ENCODE measurements at regions not wholly inside any gene's neighbourhood (a gene's known extent, or its start where the extent isn't known, plus 50 kb on each side); places are given as distances from the start of the nearest gene placed in this dataset.

GRCh38 chr12:24116548-24116947, 167.1 kb upstream of the SOX5 start:
- DNase-seq, result no peak

- no peak for DNase-seq
Measured at GRCh38 chr12:24113701-24114100, 164.2 kb upstream of the SOX5 start.

GRCh38 chr12:24111616-24112015, 162.1 kb upstream of the SOX5 start:
- DNase-seq, result no peak

GRCh38 chr12:24111086-24111485, 161.6 kb upstream of the SOX5 start:
- no peak for DNase-seq

GRCh38 chr12:24109381-24110039, 160.0 kb upstream of the SOX5 start:
- DNase-seq, result peak; percentile 46

- DNase-seq, result no peak
Measured at GRCh38 chr12:24102676-24103075, 153.2 kb upstream of the SOX5 start.

GRCh38 chr12:24099576-24099975, 150.1 kb upstream of the SOX5 start:
- DNase-seq, result no peak

GRCh38 chr12:24095245-24095644, 145.8 kb upstream of the SOX5 start:
- no peak for DNase-seq

GRCh38 chr12:24089510-24089890, 140.0 kb upstream of the SOX5 start:
- DNase-seq, result no peak

GRCh38 chr12:24088751-24089509, 139.5 kb upstream of the SOX5 start:
- DNase-seq, result no peak

GRCh38 chr12:24087294-24087693, 137.8 kb upstream of the SOX5 start:
- DNase-seq, result no peak

GRCh38 chr12:24084800-24085199, 135.3 kb upstream of the SOX5 start:
- DNase-seq, result no peak

GRCh38 chr12:24083838-24084237, 134.4 kb upstream of the SOX5 start:
- no peak for DNase-seq

GRCh38 chr12:24081606-24082005, 132.1 kb upstream of the SOX5 start:
- DNase-seq, result no peak

- DNase-seq, result no peak
Measured at GRCh38 chr12:24081092-24081529, 131.6 kb upstream of the SOX5 start.

- no peak for DNase-seq
Measured at GRCh38 chr12:24080465-24080864, 131.0 kb upstream of the SOX5 start.

GRCh38 chr12:24079083-24079482, 129.6 kb upstream of the SOX5 start:
- DNase-seq, result no peak

- no peak for DNase-seq
Measured at GRCh38 chr12:24078318-24078765, 128.9 kb upstream of the SOX5 start.

- no peak for DNase-seq
Measured at GRCh38 chr12:24077161-24077560, 127.7 kb upstream of the SOX5 start.

- no peak for DNase-seq
Measured at GRCh38 chr12:24075650-24076049, 126.2 kb upstream of the SOX5 start.

- DNase-seq, result no peak
Measured at GRCh38 chr12:24073170-24073810, 123.8 kb upstream of the SOX5 start.

- DNase-seq, result no peak
Measured at GRCh38 chr12:24072302-24072701, 122.8 kb upstream of the SOX5 start.

- no peak for DNase-seq
Measured at GRCh38 chr12:24071842-24072241, 122.4 kb upstream of the SOX5 start.

Measured in NCI-H1105 treated with DMSO at 0.1 percent for 48 hours (cell line).